H9 (cell line): ENCODE measurements at regions not wholly inside any gene's neighbourhood (a gene's known extent, or its start where the extent isn't known, plus 50 kb on each side); places are given as distances from the start of the nearest gene placed in this dataset.

Experiments
- DNase-seq: peaks from one replicate; pipeline ENCODE4 v3.0.0-alpha.2; 2017
- H2AFZ ChIP-seq: one replicate; pipeline ENCODE4 v1.6.1; 2013; ENCODE audit warnings: mild to moderate bottlenecking, low read length, control low read depth, moderate library complexity
- H2AK5ac ChIP-seq: 2 replicates; pipeline ENCODE4 v1.6.1; 2013; ENCODE audit warnings: low read length, control low read depth, mixed read lengths; ENCODE audit not compliant: insufficient read length
- H2BK120ac ChIP-seq: one replicate; pipeline ENCODE4 v1.6.1; 2013; ENCODE audit warnings: low read depth, mild to moderate bottlenecking, low read length, control low read depth, inconsistent platforms; ENCODE audit not compliant: poor library complexity, severe bottlenecking
- H2BK12ac ChIP-seq: 2 replicates; pipeline ENCODE4 v1.6.1; 2013; ENCODE audit warnings: low read length, control low read depth, mixed read lengths, low read depth; ENCODE audit not compliant: insufficient read length
- H2BK15ac ChIP-seq: 2 replicates; pipeline ENCODE4 v1.6.1; 2013; ENCODE audit warnings: low read depth, low read length, control low read depth
- H2BK20ac ChIP-seq: one replicate; pipeline ENCODE4 v1.6.1; 2013; ENCODE audit warnings: low read depth, mild to moderate bottlenecking, low read length, control low read depth, inconsistent platforms; ENCODE audit not compliant: poor library complexity, severe bottlenecking
- H2BK5ac ChIP-seq: 2 replicates; pipeline ENCODE4 v1.6.1; 2013; ENCODE audit warnings: low read length, control low read depth, mixed read lengths; ENCODE audit not compliant: insufficient read length
- H3K14ac ChIP-seq: 2 replicates; pipeline ENCODE4 v1.6.1; 2013; ENCODE audit warnings: low read length, control low read depth; ENCODE audit not compliant: insufficient read depth
- H3K18ac ChIP-seq: 2 replicates; pipeline ENCODE4 v1.6.1; 2013; ENCODE audit warnings: low read depth, mild to moderate bottlenecking, mixed read lengths, low read length, control low read depth; ENCODE audit not compliant: insufficient read length
- H3K23ac ChIP-seq: 2 replicates; pipeline ENCODE4 v1.6.1; 2013; ENCODE audit warnings: low read length, control low read depth, mixed read lengths, low read depth; ENCODE audit not compliant: insufficient read length
- H3K23me2 ChIP-seq: 2 replicates; pipeline ENCODE4 v1.6.1; 2013; ENCODE audit warnings: low read depth, mild to moderate bottlenecking, mixed read lengths, low read length, control low read depth; ENCODE audit not compliant: insufficient read length, poor library complexity, severe bottlenecking
- H3K27ac ChIP-seq: 2 replicates; pipeline ENCODE4 v1.5.1; 2013; ENCODE audit warnings: low read length, control low read depth, mixed read lengths, low read depth; ENCODE audit not compliant: insufficient read length
- H3K27me3 ChIP-seq: 2 replicates; pipeline ENCODE4 v1.6.1; 2013; ENCODE audit warnings: low read length, control low read depth, inconsistent platforms; ENCODE audit not compliant: insufficient read depth
- H3K4ac ChIP-seq: 2 replicates; pipeline ENCODE4 v1.6.1; 2013; ENCODE audit warnings: low read depth, mild to moderate bottlenecking, control low read depth, inconsistent platforms, low read length, moderate library complexity
- H3K4me1 ChIP-seq: 2 replicates; pipeline ENCODE4 v1.6.1; 2013; ENCODE audit warnings: low read length, control low read depth, inconsistent platforms; ENCODE audit not compliant: insufficient read depth
- H3K4me2 ChIP-seq: 2 replicates; pipeline ENCODE4 v1.6.1; 2013; ENCODE audit warnings: low read length, control low read depth, mixed read lengths; ENCODE audit not compliant: insufficient read length, insufficient read depth
- H3K56ac ChIP-seq: 2 replicates; pipeline ENCODE4 v1.6.1; 2013; ENCODE audit warnings: low read depth, mild to moderate bottlenecking, mixed read lengths, low read length, control low read depth; ENCODE audit not compliant: insufficient read length
- H3K79me1 ChIP-seq: 2 replicates; pipeline ENCODE4 v1.6.1; 2013; ENCODE audit warnings: low read depth, mild to moderate bottlenecking, moderate library complexity, low read length, control low read depth, inconsistent platforms; ENCODE audit not compliant: insufficient read depth, poor library complexity, severe bottlenecking
- H3K79me2 ChIP-seq: 2 replicates; pipeline ENCODE4 v1.6.1; 2013; ENCODE audit warnings: low read length, control low read depth, inconsistent platforms; ENCODE audit not compliant: insufficient read depth
- H3K9ac ChIP-seq: 2 replicates; pipeline ENCODE4 v1.6.1; 2013; ENCODE audit warnings: low read length, control low read depth, mixed read lengths; ENCODE audit not compliant: insufficient read length; ENCODE audit errors: extremely low read depth
- H3K9me3 ChIP-seq: one replicate; pipeline ENCODE4 v1.6.1; 2013; ENCODE audit warnings: low read depth, low read length, inconsistent platforms; ENCODE audit not compliant: control insufficient read depth
- H3T11ph ChIP-seq: one replicate; pipeline ENCODE4 v1.6.1; 2013; ENCODE audit warnings: mild to moderate bottlenecking, low read length, control low read depth, inconsistent platforms
- H4K20me1 ChIP-seq: one replicate; pipeline ENCODE4 v1.6.1; 2013; ENCODE audit not compliant: control insufficient read depth, insufficient read length, insufficient read depth
- H4K5ac ChIP-seq: 2 replicates; pipeline ENCODE4 v1.6.1; 2013; ENCODE audit warnings: low read depth, mild to moderate bottlenecking, mixed read lengths, low read length, control low read depth; ENCODE audit not compliant: insufficient read length
- H4K8ac ChIP-seq: replicated peaks from 2 replicates; pipeline ENCODE4 v1.6.1; 2013; ENCODE audit warnings: low read length, control low read depth, mixed read lengths, low read depth; ENCODE audit not compliant: insufficient read length
- H4K91ac ChIP-seq: 2 replicates; pipeline ENCODE4 v1.6.1; 2013; ENCODE audit warnings: low read depth, mild to moderate bottlenecking, moderate library complexity, mixed read lengths, low read length, control low read depth; ENCODE audit not compliant: insufficient read length
- H3K27ac Mint-ChIP-seq, 3 experiments: 2 replicates in 2 of 3; 3 replicates in 1 of 3; pipeline ENCODE4 v1.8.0; 2020 to 2021; ENCODE audit warnings: mixed read lengths in 3 of 3, mild to moderate bottlenecking in 1 of 3, moderate library complexity in 1 of 3
- H3K27me3 Mint-ChIP-seq: 2 replicates; pipeline ENCODE4 v1.8.0; 2021; ENCODE audit warnings: low read depth, mild to moderate bottlenecking, moderate library complexity, mixed read lengths
- H3K36me3 Mint-ChIP-seq, 3 experiments: 2 replicates in 2 of 3; 3 replicates in 1 of 3; pipeline ENCODE4 v1.8.0; 2020 to 2021; ENCODE audit warnings: low read depth in 3 of 3, mixed read lengths in 3 of 3; ENCODE audit not compliant: insufficient read depth in 1 of 3
- H3K4me1 Mint-ChIP-seq, 2 experiments: 2 replicates each; pipeline ENCODE4 v1.8.0; 2020; ENCODE audit warnings: mixed read lengths in 2 of 2
- H3K4me3 Mint-ChIP-seq, 2 experiments: 2 replicates in 1 of 2; 3 replicates in 1 of 2; pipeline ENCODE4 v1.8.0; 2020 to 2021; ENCODE audit warnings: mild to moderate bottlenecking in 2 of 2, mixed read lengths in 2 of 2, moderate library complexity in 1 of 2
- H3K9me3 Mint-ChIP-seq, 2 experiments: 2 replicates in 1 of 2; 3 replicates in 1 of 2; pipeline ENCODE4 v1.8.0; 2020; ENCODE audit warnings: mild to moderate bottlenecking in 2 of 2, mixed read lengths in 2 of 2, moderate library complexity in 1 of 2
- CTCF ChIP-seq: fragments of 200-600 bp; sonication (generic); conservative IDR thresholded peaks from 3 replicates; pipeline ENCODE4 v1.8.0; 2021; ENCODE audit warnings: antibody characterized with exemption, mild to moderate bottlenecking
- WGBS: extraction: QIAGEN DNeasy Blood & Tissue Kit; methylation state at CpG from one replicate; pipeline ENCODE4 v1.1.7; 2013; ENCODE audit warnings: missing lambda C conversion rate, low lambda C conversion rate, mixed read lengths; ENCODE audit not compliant: insufficient read length; ENCODE audit errors: extremely low coverage; 5-methylcytosine and 5-hydroxymethylcytosine counted together

GRCh38 chr20:24382743-24383142 lies 86.7 kb upstream of the SYNDIG1 start:
- Histone ChIP-seq H3K56ac (no peak overlapping the region), H3T11ph (no peak overlapping the region), H4K8ac (no peak overlapping the region), H3K23me2 (no peaks in the 10 kb centered on the region), H3K4me2 (no peak overlapping the region), H3K23ac (no peak overlapping the region), H2AFZ (no peak overlapping the region), H2AK5ac (no peak overlapping the region), H2BK20ac (no peak overlapping the region), H3K18ac (no peak overlapping the region), H3K4ac (no peak overlapping the region), H2BK120ac (no peak overlapping the region), H3K9ac (no peak overlapping the region), H2BK12ac (no peak overlapping the region), H3K14ac (no peak overlapping the region), H4K5ac (no peak overlapping the region), H3K79me2 (no peaks in the 10 kb centered on the region), H3K27me3 (no peaks in the 10 kb centered on the region), H4K20me1 (no peaks in the 10 kb centered on the region), H4K91ac (no peak overlapping the region), H3K79me1 (no peaks in the 10 kb centered on the region), H3K27ac (no peak overlapping the region), H3K9me3 (no peaks in the 10 kb centered on the region), H3K4me1 (no peaks in the 10 kb centered on the region), H2BK5ac (no peak overlapping the region), H2BK15ac (no peak overlapping the region)
- peaks cover 4% of the 10 kb centered on the region; the same call in 1 of the 2 replicates for H3K27me3 Mint-ChIP-seq
- WGBS: no CpG with 5 or more reads among the region's 2 CpGs
- no peak overlapping the region for H3K27ac Mint-ChIP-seq
- no peaks in the 10 kb centered on the region for H3K9me3 Mint-ChIP-seq
- no peaks in the 10 kb centered on the region for H3K36me3 Mint-ChIP-seq
- no peak overlapping the region for H3K4me3 Mint-ChIP-seq
- H3K4me1 Mint-ChIP-seq: peaks cover 0 to 4% of the 10 kb centered on the region in 2 experiments; a peak in 3 of 4 replicates
- TF ChIP-seq CTCF: no peak
- DNase-seq: peak; percentile 6
